Mesothelial cell of epicardium (in vitro differentiated cells): ENCODE measurements at regions not wholly inside any gene's neighbourhood (a gene's known extent, or its start where the extent isn't known, plus 50 kb on each side); places are given as distances from the start of the nearest gene placed in this dataset.

Experiments
- DNase-seq, 2 experiments: peaks; one replicate each; pipeline ENCODE4 v3.0.0; 2021; ENCODE audit warnings: low spot score in 2 of 2; ENCODE audit not compliant: unreplicated experiment in 2 of 2
- H3K27ac Mint-ChIP-seq: 2 replicates; pipeline ENCODE4 v1.8.0; 2021; ENCODE audit warnings: mixed read lengths
- H3K27me3 Mint-ChIP-seq: 2 replicates; pipeline ENCODE4 v1.8.0; 2021; ENCODE audit warnings: low read depth, mixed read lengths
- H3K36me3 Mint-ChIP-seq: 2 replicates; pipeline ENCODE4 v1.8.0; 2021; ENCODE audit warnings: mixed read lengths
- H3K4me1 Mint-ChIP-seq: 2 replicates; pipeline ENCODE4 v1.8.0; 2021; ENCODE audit warnings: mixed read lengths
- H3K4me3 Mint-ChIP-seq: 2 replicates; pipeline ENCODE4 v1.8.0; 2021; ENCODE audit warnings: mild to moderate bottlenecking, moderate library complexity, mixed read lengths
- H3K9me3 Mint-ChIP-seq: 2 replicates; pipeline ENCODE4 v1.8.0; 2021; ENCODE audit warnings: mixed read lengths
- TF ChIP-seq, protein P1 (sequence below): fragments of 200-600 bp; sonication (generic); IDR thresholded peaks from one replicate; pipeline ENCODE4 v1.5.0; 2021; ENCODE audit warnings: antibody characterized with exemption; ENCODE audit not compliant: unreplicated experiment

DNA sequence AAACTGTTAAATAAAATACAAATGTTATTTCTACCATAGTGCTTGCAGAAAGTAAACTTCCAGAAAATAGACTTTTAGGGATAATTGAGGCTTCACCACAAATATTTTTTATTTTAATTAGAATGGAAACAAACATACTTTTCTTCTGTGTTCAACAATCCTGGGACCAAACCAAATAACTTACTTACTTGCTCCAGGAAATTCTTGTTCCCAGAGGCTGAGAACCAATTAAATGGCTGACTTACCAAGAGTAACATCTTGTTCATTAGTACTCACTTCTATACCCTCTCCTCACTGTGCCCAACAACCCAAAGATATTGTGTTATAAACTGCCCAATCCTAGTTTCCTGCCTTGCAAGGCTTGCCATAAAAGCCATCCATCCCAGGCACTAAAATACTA, 172.2 kb upstream of the PFN2 start:
- no peaks in the 10 kb centered on the region for H3K9me3 Mint-ChIP-seq
- H3K27ac Mint-ChIP-seq = no peak overlapping the region
- TF ChIP-seq, protein P1, sequence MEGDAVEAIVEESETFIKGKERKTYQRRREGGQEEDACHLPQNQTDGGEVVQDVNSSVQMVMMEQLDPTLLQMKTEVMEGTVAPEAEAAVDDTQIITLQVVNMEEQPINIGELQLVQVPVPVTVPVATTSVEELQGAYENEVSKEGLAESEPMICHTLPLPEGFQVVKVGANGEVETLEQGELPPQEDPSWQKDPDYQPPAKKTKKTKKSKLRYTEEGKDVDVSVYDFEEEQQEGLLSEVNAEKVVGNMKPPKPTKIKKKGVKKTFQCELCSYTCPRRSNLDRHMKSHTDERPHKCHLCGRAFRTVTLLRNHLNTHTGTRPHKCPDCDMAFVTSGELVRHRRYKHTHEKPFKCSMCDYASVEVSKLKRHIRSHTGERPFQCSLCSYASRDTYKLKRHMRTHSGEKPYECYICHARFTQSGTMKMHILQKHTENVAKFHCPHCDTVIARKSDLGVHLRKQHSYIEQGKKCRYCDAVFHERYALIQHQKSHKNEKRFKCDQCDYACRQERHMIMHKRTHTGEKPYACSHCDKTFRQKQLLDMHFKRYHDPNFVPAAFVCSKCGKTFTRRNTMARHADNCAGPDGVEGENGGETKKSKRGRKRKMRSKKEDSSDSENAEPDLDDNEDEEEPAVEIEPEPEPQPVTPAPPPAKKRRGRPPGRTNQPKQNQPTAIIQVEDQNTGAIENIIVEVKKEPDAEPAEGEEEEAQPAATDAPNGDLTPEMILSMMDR = no peak

GRCh38 chr3:150141790-150142326, 171.2 kb upstream of the PFN2 start:
- Mint-ChIP-seq H3K4me3 (no peak overlapping the region), H3K9me3 (peaks cover 4% of the 10 kb centered on the region), H3K36me3 (no peaks in the 10 kb centered on the region), H3K27me3 (no peaks in the 10 kb centered on the region), H3K4me1 (peaks cover 9% of the 10 kb centered on the region), H3K27ac (no peak overlapping the region)
- DNase-seq = no peak
- TF ChIP-seq, protein P1 = no peak

More for the DNA sequence above, 172.2 kb upstream of the PFN2 start:
- Mint-ChIP-seq H3K36me3 (no peaks in the 10 kb centered on the region), H3K27me3 (no peaks in the 10 kb centered on the region), H3K4me3 (no peak overlapping the region), H3K4me1 (peaks cover 19% of the 10 kb centered on the region)
- no peak for DNase-seq

DNA sequence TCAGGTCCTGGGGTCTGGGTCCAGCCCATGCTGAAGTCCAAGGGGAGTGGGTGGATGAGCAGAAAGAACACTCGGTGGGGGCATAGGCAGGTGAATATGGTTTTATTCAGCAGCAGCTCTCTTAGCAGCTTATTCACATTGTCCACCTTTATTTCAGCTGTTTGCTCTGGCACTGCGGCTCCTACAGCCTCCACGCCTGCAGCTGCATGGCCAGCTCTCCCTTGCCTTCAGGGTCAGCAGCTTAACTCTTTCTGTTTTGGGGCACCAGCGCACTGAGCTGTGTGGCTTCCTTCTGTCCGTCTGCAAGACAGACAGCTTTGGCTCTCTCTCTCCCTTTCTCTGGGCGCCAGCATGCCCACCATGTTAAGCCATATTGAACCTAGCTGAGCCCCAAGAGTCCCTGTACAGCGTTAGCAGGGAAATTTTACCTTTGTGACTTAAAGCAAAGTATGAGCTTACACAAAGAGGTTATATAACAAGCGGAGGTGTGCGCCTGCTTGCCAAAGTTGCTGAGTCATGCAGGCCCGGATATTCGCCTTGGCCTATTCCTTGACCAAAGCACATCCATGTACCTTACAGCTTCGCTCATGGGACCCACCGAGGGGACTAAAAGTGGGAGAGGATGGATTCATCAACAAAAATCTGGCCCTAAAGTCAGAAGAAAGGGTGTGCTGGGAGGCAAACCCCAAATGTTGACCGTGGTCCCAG, 170.1 kb upstream of the PFN2 start:
- H3K27ac Mint-ChIP-seq = no peak overlapping the region
- H3K4me1 Mint-ChIP-seq = peaks cover 9% of the 10 kb centered on the region
- TF ChIP-seq, protein P1 = no peak
- no peaks in the 10 kb centered on the region for H3K27me3 Mint-ChIP-seq
- H3K36me3 Mint-ChIP-seq = no peaks in the 10 kb centered on the region
- no peak overlapping the region for H3K4me3 Mint-ChIP-seq
- H3K9me3 Mint-ChIP-seq = peaks cover 4% of the 10 kb centered on the region
- no peak for DNase-seq

- no peak overlapping the region for H3K4me3 Mint-ChIP-seq
Measured at GRCh38 chr3:150138824-150139223, 168.1 kb upstream of the PFN2 start.

DNA sequence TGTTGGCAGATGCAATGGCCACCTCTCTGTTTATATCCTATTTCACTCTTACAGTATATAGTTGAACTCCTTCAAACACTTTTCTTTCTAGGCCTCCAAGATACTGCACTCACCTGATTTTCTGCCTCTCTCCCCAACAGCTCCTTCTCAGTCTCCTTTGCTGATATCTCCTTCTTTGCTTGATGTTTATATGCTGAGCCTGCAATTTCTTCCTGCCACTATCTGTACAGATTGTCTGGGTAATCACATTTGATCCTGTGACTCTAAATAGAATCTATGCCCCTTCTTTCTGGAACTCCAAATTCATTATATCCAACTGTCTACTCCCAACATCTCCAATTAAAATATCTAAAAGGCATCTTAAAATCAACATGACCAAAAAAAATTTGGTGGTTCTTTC, 165.5 kb upstream of the PFN2 start:
- H3K27me3 Mint-ChIP-seq = peaks cover 1% of the 10 kb centered on the region
- peaks cover 4% of the 10 kb centered on the region for H3K9me3 Mint-ChIP-seq
- H3K36me3 Mint-ChIP-seq = no peaks in the 10 kb centered on the region
- H3K4me3 Mint-ChIP-seq = no peak overlapping the region
- H3K27ac Mint-ChIP-seq = no peak overlapping the region
- no peaks in the 10 kb centered on the region for H3K4me1 Mint-ChIP-seq
- TF ChIP-seq, protein P1 = no peak
- no peak for DNase-seq

More at GRCh38 chr3:150138824-150139223, 168.1 kb upstream of the PFN2 start:
- H3K4me1 Mint-ChIP-seq = peaks cover 9% of the 10 kb centered on the region
- no peak for DNase-seq
- no peak overlapping the region for H3K27ac Mint-ChIP-seq
- no peaks in the 10 kb centered on the region for H3K27me3 Mint-ChIP-seq
- TF ChIP-seq, protein P1 = no peak
- peaks cover 4% of the 10 kb centered on the region for H3K9me3 Mint-ChIP-seq
- no peaks in the 10 kb centered on the region for H3K36me3 Mint-ChIP-seq
